GM19395 (cell line): ENCODE measurements at regions not wholly inside any gene's neighbourhood (a gene's known extent, or its start where the extent isn't known, plus 50 kb on each side); places are given as distances from the start of the nearest gene placed in this dataset.

ENCODE experiments used
- ATAC-seq: cut with Tn5 transposase; IDR thresholded peaks from one replicate; pipeline ENCODE4 v1.9.1; 2021; ENCODE audit warnings: mild to moderate bottlenecking, moderate library complexity; ENCODE audit not compliant: unreplicated experiment

DNA sequence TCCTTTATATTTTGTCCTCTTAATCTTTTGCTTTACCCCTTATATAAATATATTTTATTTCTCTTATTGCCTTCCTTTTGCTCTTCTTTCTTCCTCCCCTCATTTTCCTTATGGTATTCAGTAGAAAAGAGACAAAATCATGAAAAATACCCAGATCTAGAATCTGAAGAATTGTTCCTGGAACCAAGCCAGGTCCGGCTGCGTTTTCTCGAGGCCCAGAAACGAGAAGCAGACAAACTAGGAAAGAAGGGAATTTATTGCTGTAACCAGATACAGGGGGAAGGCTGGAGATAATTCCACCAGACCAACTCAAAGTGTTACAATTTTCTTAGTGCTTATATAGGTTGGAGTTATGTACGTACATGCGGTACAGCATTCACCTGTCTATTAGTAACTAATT is 328.7 kb downstream of the GABRG1 start:
- ATAC-seq: no peak

DNA sequence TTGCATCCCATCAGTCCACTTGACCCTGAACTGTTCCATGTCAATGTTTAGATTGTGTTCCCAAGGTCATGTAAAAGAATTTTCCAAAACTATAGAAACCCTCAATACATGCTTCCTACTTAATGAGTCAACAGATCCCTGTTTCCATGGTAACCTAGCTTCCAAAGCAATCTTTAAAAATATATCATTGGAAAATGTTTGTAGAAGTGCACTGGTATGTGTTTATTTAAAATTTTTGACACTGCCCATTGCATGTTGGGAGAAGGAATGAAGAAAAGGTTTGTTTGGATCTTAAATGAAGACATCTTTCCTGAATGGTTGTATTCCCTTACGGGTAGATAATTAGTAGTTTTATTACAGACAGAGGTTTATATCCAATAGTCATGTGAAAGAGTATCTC is 345.3 kb downstream of the GABRG1 start:
- no peak for ATAC-seq

DNA sequence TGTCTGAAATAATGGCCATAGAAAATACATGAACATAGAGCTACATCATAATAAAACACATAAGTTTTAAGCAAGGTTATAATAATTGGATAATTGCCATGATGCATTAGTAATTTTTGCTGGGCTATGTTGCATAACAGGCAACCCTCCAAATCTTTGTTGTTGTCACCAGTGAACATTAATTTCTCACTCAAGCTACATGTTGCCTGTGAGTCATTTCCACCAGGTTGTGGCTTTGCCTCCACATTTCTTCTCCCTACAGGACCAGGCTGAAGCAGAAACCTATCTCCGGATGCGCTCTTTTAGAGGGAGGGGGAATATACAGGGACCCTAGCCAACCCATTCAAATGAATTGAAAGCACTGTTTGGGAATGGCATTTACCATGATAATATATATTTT is 347.7 kb downstream of the GABRG1 start:
- no peak for ATAC-seq

DNA sequence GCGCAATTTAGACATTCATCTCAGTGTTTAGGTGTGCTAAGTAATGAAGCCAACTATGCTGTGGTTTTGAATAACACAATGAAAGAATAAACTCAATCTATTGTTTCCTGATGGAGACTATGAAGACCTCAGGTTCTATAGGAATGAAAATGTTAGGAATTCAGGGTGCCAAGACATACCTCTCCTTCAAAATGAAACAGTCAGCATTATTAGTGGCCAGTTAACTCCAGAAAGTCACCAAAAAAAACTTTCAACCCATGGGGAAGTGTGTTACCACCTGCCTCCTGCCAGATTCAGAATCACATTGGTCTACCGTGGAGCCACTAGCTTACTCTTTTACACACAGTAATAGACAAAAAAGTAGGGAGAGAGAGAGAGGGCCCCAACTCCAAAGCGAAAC is 352.9 kb downstream of the GABRG1 start:
- no peak for ATAC-seq

DNA sequence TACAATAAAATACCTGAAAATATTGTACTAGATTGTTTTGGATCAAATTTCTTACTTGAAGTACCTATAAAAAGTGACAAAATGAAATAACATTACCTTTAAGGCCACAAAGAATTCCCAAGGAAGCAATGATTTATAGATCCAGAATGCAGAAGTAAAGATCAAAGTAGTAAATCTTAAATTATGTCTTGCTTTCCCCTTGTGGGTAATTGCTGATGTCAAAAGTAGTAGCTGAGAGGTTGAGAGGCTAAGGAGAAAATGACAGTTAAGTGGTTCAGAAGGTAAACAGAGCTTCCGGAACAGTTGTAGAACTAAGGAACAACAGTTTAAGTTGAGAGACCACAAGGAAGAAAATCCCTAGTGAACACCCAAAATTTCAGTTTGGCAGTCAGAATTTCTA is 358.3 kb downstream of the GABRG1 start:
- no peak for ATAC-seq

DNA sequence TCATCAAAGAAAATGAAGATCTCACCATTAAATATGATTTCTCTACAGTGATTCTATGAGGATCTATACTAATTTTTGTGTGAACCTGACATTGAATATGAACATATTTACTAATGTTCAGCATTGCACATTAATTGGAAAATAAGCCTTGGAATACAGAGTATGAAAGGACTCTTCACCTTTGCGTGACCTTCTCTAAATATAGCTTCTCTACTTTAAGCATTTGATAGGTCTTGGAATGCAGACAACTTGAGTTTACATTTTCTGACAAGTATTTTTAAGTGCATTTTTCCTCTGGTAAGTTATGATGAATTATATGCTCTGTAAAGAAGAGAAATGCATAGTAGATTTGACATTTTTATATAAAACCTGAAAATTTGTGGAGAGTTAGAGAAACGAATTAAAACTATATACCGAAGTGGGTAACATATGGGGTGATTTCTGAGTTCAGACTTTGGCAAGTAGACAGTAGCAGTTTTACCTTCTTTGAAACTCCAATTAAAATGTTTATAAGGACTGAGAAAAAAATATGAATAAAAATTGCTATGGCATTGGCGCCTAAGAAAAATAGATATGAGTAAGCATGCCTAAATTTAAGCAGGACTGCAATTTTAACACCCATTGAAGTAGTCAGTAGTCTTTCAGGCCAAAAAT is 371.9 kb downstream of the GABRG1 start:
- ATAC-seq: no peak

DNA sequence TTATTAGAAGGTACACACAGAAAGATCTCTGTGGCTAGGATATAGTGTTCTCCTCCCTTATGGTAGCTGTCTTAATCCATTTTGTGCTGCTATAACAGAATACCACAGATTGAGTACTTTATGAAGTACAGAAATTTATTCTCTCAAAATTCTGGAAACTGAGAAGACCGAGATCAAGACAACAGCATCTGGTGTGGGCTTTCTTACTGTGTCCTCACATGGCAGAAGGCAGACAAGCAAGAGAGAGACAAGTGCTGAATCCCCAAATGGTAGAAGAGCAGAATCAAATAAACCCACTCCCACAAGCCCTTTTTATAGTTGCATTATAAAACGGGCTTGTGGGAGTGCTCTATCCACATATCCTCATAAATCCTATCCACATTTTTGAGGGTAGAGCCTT is 373.1 kb downstream of the GABRG1 start:
- ATAC-seq: no peak

DNA sequence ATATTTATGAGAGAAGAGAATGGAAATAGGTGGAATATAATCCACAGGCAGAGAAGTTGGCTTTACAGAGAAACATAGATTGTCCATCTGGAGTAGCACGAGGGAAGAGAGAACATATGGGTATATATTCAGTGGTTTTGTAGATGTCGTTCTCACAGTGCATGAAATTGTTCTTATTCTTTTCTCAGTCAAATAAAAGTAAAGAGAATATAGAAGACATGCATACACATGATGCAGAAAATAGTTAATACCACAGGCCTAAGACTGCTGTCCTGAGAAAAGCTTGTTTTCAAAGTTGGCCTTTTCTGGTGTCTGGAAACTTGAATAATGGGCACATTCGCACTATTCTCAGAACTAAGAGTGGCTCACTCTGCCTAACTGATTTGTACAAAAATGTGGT is 378.1 kb downstream of the GABRG1 start:
- ATAC-seq: no peak

DNA sequence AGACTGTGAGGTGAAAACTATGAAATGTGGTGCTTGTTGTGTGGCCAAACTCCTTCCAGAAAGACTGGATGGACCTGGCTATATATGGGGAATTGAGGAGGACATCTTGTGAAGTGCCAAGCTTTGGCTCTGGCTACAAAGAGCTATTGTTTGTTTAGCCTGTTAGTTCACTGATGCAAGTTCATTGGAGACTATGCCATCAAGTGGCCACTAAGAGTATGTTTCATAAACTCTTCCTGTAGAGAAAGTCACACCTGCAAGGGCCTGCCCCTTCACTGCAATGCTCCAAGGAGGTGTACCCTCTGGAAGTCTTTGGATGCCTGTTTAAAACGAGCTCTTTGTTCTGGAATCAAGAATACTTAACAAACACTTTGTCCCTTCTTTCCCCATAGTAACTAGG is 382.0 kb downstream of the GABRG1 start:
- no peak for ATAC-seq

DNA sequence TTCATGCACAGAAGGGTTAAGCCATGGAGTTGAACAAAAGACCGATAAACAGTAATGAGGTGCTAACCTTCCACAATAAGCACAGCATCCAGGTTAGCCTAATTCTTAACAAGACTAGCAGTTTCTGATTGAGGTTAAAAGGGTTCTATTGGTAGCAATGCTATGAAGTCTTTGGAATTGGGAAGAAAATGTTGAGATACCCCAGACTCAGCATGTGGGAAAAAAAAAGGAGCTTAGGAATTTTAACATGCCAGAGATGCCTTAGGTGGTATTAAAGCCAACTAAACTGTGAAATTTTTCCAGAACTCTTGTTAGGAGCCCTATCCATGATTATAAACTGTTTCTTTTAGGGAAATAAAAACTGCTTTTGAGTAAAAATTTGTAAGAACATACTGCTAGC is 391.7 kb downstream of the GABRG1 start:
- ATAC-seq: no peak

DNA sequence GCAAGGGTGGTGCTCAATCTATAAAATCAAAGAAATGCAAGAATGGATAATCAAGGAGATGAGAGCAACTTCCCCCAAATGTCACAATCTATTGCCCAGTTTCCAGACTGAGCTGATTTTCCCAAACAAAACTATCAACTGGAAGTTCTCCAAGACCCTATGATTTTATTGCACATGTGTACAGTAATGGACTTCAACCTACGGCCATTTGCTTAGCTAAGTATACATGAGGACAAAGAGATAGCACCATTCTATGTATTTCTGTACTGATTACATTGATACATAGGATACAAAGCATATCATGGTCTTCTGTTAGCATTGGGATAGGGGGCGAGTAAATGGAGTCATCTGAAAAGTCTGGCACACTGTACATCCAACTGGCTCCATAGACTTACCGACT is 407.8 kb downstream of the GABRG1 start:
- ATAC-seq: no peak

DNA sequence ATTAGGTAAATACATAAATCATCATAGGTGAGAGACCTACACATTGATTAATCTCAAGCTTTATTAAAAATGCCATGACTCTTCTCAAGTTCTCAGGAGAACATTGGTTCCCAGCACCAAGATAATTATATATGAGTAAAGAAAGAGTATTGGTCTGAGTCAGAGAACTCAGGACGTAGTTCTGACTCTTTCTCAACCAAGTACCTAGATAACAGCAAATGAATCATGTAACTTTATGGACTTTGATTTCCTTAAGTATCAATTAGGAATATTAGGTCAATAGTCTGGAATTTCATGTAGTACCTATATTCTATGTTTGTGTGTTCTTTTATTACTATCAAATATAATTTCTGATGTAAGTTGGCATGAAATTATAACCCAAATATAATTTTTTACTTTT is 409.9 kb downstream of the GABRG1 start:
- ATAC-seq: no peak

DNA sequence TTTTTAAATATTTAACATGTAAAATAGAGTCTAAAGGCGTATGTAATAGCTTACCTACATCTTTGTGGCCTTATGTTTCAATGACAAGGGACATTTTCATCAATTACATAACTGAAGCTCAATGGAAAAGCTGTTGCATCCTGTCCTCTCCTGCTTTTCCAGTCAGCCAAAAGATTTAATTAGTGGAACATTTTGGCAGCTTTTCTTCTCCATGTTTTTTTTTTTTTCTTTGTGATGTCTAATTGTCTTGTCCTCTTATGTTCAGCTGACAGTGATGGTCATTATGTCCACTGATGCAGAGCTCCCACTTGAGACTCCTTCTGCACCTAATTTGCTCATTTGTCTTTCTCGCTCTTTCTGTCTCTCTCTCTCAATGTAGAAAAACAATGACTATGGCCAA is 422.2 kb downstream of the GABRG1 start:
- ATAC-seq: no peak

DNA sequence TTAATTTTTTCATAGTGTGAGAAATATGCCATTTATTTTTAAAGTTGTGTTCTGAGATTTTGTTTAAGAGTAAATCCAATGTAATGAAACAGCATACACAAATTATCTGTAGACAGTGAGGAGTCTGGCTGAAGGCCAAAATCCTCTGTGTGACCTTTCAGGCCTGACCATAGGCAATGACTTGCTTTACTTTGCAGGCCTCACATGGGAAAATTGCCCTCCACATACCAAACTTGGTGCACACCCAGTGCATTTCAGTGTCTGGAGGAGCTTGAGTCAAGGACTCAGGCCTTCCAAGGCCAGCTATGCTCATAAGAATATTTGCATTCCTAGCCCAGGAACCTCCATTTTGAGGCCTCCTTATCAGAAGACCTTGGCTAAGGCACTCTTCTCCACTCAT is 430.1 kb downstream of the GABRG1 start:
- no peak for ATAC-seq

DNA sequence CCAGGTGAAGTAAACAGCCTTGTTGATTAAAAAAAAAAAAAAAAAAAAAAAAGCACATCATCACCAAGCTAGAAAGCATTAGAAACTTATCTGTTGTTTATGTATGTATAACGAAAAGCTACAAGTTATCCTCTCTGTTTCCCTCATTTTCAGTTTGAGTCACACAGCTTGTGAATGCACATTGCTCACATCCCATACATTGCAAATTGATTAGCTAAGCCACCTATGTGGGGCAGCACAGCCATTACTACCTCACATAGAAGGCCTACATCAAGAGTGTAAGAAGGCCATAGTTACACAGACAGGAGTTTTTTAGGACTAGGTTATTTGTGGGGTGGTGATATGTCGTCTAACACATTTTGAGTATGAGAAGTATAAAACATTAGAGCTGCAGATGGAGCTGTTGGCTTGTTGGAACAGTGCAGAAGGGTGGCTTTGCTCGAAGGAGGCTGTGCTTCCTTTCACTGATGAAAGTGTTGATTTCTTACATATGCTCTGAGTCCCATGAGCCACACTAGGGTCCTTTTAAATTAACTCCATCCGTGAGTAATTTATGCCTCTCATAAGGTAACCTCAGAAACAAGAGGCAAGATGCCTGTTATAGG is 431.6 kb downstream of the GABRG1 start:
- ATAC-seq: no peak

DNA sequence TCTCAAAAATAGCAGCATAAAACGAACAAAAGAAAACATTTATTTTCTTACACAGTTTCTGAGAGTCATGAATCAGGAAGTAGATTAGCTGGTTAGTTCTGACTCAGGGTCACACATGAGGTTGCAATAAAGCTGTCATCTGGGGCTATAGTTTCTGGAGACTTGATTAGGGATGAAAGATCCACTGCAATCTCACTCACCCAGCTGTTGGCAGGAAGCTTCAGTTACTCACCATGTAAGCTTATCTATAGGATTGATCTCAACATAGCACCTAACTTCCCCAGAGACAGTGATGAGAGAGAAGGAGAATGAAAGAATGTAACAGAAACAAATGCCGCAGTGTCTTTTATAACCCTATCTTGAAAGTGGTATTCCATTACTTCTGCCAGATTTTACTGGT is 435.5 kb downstream of the GABRG1 start:
- no peak for ATAC-seq

DNA sequence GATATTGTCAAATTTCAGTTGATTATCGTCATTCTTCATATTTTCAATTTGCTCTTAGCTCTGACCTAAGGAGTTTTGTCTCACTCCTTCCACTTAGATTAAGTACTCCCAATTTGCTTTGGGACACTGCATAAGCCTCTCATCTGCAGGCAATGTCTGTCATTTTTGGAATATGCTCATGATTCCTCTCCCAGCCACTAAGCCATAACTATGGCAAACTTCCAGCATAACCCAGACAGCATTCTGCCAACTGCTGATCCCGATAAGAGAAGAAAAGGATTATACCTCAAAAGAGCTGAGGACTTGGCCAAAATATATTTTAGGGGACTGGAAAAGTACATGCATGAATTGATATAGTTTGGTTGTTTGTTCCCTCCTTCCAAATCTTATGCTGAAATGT is 444.4 kb downstream of the GABRG1 start:
- no peak for ATAC-seq

DNA sequence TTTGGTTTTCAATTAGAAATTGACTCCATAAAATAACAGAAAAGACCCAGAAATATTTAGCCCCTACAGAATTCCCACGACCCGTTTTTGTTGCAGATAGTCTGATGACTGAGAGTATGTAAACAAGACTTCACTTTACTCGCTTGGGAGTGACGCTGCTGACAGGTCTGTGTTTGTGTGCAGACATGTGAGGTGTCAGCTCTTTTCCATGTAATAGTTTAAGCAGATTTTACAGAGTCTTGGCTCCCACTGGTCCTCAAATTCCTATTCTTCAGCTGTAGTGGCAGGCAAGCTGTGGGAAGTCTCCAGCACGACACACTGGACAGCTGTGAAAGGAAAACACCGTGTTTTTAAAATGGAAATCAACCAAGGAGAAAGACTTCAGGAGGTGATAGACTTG is 455.7 kb downstream of the GABRG1 start:
- ATAC-seq: no peak

DNA sequence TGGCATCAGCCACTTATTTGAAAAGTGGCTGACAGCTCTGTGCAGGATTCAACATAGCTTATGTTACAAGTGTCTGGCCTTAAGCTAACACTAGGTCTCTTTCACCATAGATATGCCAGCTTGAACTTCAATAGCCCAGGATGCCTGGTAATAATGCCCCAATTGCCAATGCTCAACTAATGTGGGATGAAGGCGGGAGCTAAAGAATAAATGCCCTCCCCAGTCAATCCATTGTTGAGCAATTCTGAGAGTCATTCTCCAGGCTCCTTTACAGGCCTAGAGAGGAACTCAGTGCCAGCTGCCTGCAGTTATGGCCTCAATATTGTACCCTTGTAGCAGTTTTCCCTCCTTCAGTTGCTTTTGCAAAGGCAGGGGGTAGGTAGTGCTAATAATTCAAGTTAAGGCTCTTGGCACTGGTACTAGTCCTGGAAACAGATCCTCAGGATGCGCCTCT is 460.2 kb downstream of the GABRG1 start:
- ATAC-seq: no peak

DNA sequence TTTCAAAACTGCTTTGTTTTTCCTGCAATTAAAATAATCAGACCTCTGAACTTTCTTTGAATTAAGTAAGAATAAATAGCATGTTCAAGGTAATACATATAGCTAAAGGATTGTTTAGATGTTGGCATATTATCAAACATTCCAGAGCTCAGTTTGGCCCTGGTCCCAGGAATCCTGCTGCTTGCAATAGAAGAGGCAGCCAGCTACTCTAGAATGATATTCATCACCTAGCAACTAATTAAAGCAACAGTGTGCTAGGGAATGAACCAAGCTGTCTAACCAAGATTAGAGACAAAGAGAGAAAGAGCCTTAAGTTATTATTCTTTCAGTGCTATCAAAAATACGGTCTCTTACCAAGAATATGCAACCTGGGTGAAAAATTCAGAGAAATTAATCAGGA is 460.9 kb downstream of the GABRG1 start:
- ATAC-seq: no peak

DNA sequence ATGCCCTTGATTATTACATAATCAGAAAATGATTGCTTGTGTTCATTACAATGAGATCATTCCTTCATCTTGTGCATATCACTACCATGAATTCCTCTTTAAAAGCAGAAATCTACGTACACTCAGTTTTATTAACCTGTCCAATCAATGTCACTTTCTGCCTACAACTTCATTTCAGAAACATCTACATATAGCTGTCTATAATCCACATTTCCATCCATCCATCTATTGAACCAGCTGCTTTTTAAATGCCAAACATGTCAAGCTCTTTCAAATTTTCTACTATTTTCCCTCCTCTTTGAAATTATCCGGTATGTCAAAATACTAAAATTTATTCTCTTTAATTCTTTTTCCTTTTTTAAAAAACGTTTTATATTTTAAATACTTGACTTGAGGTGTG is 462.0 kb downstream of the GABRG1 start:
- no peak for ATAC-seq

DNA sequence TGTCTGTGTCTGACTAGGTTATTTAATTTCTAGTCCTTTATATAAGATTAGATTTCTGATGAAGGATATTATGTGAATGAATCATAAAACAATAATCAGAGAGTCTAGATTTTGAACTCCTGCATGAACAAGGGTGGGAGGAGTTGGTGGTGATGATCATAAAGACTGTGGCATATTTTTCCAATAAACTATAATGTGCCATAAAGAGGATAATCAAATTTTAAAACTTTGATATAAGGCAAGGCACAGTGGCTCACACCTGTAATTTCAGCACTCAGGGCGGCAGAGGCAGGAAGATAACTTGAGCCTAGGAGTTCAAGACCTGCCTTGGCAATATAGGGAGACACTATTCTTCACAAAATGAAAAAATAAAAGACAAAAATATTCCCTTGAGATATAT is 473.3 kb downstream of the GABRG1 start:
- no peak for ATAC-seq

DNA sequence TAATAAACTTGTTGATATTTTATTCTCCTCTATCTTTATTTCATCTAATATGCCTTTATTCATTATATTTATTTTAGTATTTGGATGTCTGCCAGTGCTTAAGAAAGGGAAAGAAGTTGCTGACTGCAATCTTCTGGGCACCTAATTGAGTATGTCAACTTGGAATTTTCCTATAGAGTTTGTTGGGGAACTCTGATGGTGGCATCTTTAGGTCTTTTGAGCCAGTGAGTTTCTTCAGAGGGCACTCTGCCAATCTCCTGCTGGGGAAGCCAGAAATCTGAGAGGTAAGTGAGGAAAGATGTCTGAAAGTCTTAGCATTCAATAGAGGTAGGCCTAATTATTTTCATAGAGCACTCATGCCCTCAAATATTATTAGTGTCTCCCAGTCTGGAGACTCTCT is 475.0 kb downstream of the GABRG1 start:
- ATAC-seq: no peak
